Endodermal cell (in vitro differentiated cells): ENCODE measurements at regions not wholly inside any gene's neighbourhood (a gene's known extent, or its start where the extent isn't known, plus 50 kb on each side); places are given as distances from the start of the nearest gene placed in this dataset.

Experiments
- DNase-seq: peaks from one replicate; pipeline ENCODE4 v3.0.0-alpha.2; 2017
- H3K27ac ChIP-seq: 2 replicates; pipeline ENCODE4 v1.5.1; 2013; ENCODE audit warnings: mild to moderate bottlenecking, low read depth, low read length, moderate library complexity
- H3K27me3 ChIP-seq: 2 replicates; pipeline ENCODE4 v1.6.1; 2013; ENCODE audit warnings: mild to moderate bottlenecking, low read length, moderate library complexity; ENCODE audit not compliant: insufficient read depth, control insufficient read depth, poor library complexity, severe bottlenecking
- H3K36me3 ChIP-seq: 2 replicates; pipeline ENCODE4 v1.7.0; 2013; ENCODE audit warnings: mild to moderate bottlenecking, low read length, moderate library complexity; ENCODE audit not compliant: control insufficient read depth, insufficient read depth
- H3K4me1 ChIP-seq: one replicate; pipeline ENCODE4 v1.7.0; 2013; ENCODE audit warnings: low read length; ENCODE audit not compliant: control insufficient read depth, insufficient read depth
- H3K4me3 ChIP-seq: 2 replicates; pipeline ENCODE4 v1.5.1; 2013; ENCODE audit warnings: mild to moderate bottlenecking, low read length, moderate library complexity
- H3K9ac ChIP-seq: 2 replicates; pipeline ENCODE4 v1.6.1; 2013; ENCODE audit warnings: mild to moderate bottlenecking, low read length, moderate library complexity; ENCODE audit not compliant: poor library complexity, severe bottlenecking; ENCODE audit errors: extremely low read depth
- H3K9me3 ChIP-seq: 2 replicates; pipeline ENCODE4 v1.6.1; 2013; ENCODE audit warnings: mild to moderate bottlenecking, low read length, moderate library complexity; ENCODE audit not compliant: control insufficient read depth
- H3K27ac Mint-ChIP-seq: 2 replicates; pipeline ENCODE4 v1.8.0; 2020; ENCODE audit warnings: mixed read lengths
- H3K27me3 Mint-ChIP-seq: 2 replicates; pipeline ENCODE4 v1.8.0; 2021; ENCODE audit warnings: mild to moderate bottlenecking, mixed read lengths; ENCODE audit not compliant: insufficient read depth
- H3K36me3 Mint-ChIP-seq: 2 replicates; pipeline ENCODE4 v1.8.0; 2020; ENCODE audit warnings: low read depth, mixed read lengths
- H3K4me1 Mint-ChIP-seq: 2 replicates; pipeline ENCODE4 v1.8.0; 2020; ENCODE audit warnings: mixed read lengths
- H3K4me3 Mint-ChIP-seq: 2 replicates; pipeline ENCODE4 v1.8.0; 2020; ENCODE audit warnings: mild to moderate bottlenecking, moderate library complexity, mixed read lengths
- H3K9me3 Mint-ChIP-seq: 2 replicates; pipeline ENCODE4 v1.8.0; 2020; ENCODE audit warnings: mild to moderate bottlenecking, mixed read lengths
- CTCF ChIP-seq: fragments of 200-600 bp; sonication (generic); conservative IDR thresholded peaks from 2 replicates; pipeline ENCODE4 v1.5.0; 2021; ENCODE audit warnings: antibody characterized with exemption, mild to moderate bottlenecking
- WGBS, 2 experiments: methylation state at CpG; one replicate each; pipeline versions ENCODE4 v1.1.5 to v1.1.7; 2013; ENCODE audit warnings: missing lambda C conversion rate in 2 of 2, mixed read lengths in 1 of 2; ENCODE audit not compliant: insufficient coverage in 1 of 2, insufficient read length in 1 of 2; 5-methylcytosine and 5-hydroxymethylcytosine counted together

GRCh38 chr2:22491442-22491841, 893.5 kb upstream of the KLHL29 start:
- no peak for DNase-seq
- no peak overlapping the region for H3K9ac ChIP-seq
- no peak overlapping the region for H3K4me3 ChIP-seq
- H3K27ac Mint-ChIP-seq, result no peak overlapping the region
- H3K9me3 Mint-ChIP-seq, result peaks cover 19% of the 10 kb centered on the region
- WGBS, 2 experiments, result 95 to 97% methylated on average over 4 to 5 of the region's 5 CpGs
- no peaks in the 10 kb centered on the region for H3K27me3 Mint-ChIP-seq
- H3K4me1 ChIP-seq, result peaks cover 6% of the 10 kb centered on the region
- no peaks in the 10 kb centered on the region for H3K36me3 ChIP-seq
- no peak for TF ChIP-seq CTCF
- H3K9me3 ChIP-seq, result peaks cover 15% of the 10 kb centered on the region
- H3K36me3 Mint-ChIP-seq, result peaks cover 12% of the 10 kb centered on the region
- H3K4me1 Mint-ChIP-seq, result peaks cover 11% of the 10 kb centered on the region
- no peak overlapping the region for H3K4me3 Mint-ChIP-seq
- no peaks in the 10 kb centered on the region for H3K27me3 ChIP-seq
- H3K27ac ChIP-seq, result no peak overlapping the region

GRCh38 chr2:22494156-22494555, 890.8 kb upstream of the KLHL29 start:
- no peak overlapping the region for H3K4me3 Mint-ChIP-seq
- no peak overlapping the region for H3K27ac ChIP-seq
- no peak overlapping the region for H3K4me3 ChIP-seq
- no peaks in the 10 kb centered on the region for H3K27me3 Mint-ChIP-seq
- H3K36me3 ChIP-seq, result no peaks in the 10 kb centered on the region
- H3K4me1 Mint-ChIP-seq, result peaks cover 4% of the 10 kb centered on the region
- peaks cover 15% of the 10 kb centered on the region for H3K9me3 ChIP-seq
- peaks cover 12% of the 10 kb centered on the region for H3K36me3 Mint-ChIP-seq
- WGBS, 2 experiments, result 94 to 100% methylated on average over 2 to 3 of the region's 3 CpGs
- no peaks in the 10 kb centered on the region for H3K4me1 ChIP-seq
- DNase-seq, result no peak
- no peak overlapping the region for H3K27ac Mint-ChIP-seq
- no peak for TF ChIP-seq CTCF
- no peaks in the 10 kb centered on the region for H3K27me3 ChIP-seq
- no peak overlapping the region for H3K9ac ChIP-seq
- peaks cover 16% of the 10 kb centered on the region for H3K9me3 Mint-ChIP-seq

GRCh38 chr2:22497064-22497463, 887.9 kb upstream of the KLHL29 start:
- Histone ChIP-seq H3K9ac (no peak overlapping the region), H3K27me3 (no peaks in the 10 kb centered on the region), H3K9me3 (no peaks in the 10 kb centered on the region), H3K4me1 (no peaks in the 10 kb centered on the region), H3K4me3 (no peak overlapping the region), H3K27ac (no peak overlapping the region), H3K36me3 (no peaks in the 10 kb centered on the region)
- no peak for TF ChIP-seq CTCF
- Mint-ChIP-seq H3K9me3 (no peaks in the 10 kb centered on the region), H3K36me3 (peaks cover 2% of the 10 kb centered on the region), H3K4me3 (no peak overlapping the region), H3K27ac (no peak overlapping the region), H3K27me3 (no peaks in the 10 kb centered on the region), H3K4me1 (peaks cover 8% of the 10 kb centered on the region)
- 100% methylated on average over 1 of the region's 1 CpG; no CpG with 5 or more reads in 1 of the 2 experiments for WGBS, 2 experiments
- no peak for DNase-seq
